B cell (primary cell): ENCODE measurements at regions not wholly inside any gene's neighbourhood (a gene's known extent, or its start where the extent isn't known, plus 50 kb on each side); places are given as distances from the start of the nearest gene placed in this dataset.

Source experiments
- ATAC-seq: fragments of 200-7000 bp; cut with Tn5 transposase; one replicate; pipeline ENCODE4 v1.10.0; 2021; ENCODE audit warnings: low read depth, mild to moderate bottlenecking, moderate number of reproducible peaks, moderate library complexity
- CTCF ChIA-PET: fragments of 350-600 bp; sonication (Branson Sonifier 250); formaldehyde crosslinking; loops from one replicate; lab custom pipeline; 2021; ENCODE audit warnings: antibody characterized with exemption, inconsistent platforms; lab: Charles Lee
- POLR2A ChIA-PET: fragments of 350-600 bp; sonication (Branson Sonifier 250); formaldehyde crosslinking; loops from one replicate; lab custom pipeline; 2021; ENCODE audit warnings: antibody characterized with exemption; lab: Charles Lee
- DNase-seq: peaks from one replicate; pipeline ENCODE4 v3.0.0; 2013
- H2AFZ ChIP-seq: 2 replicates; pipeline ENCODE4 v1.6.1; 2012; ENCODE audit warnings: mild to moderate bottlenecking, low read depth, low read length; ENCODE audit not compliant: insufficient read depth, poor library complexity, severe bottlenecking
- H3K27ac ChIP-seq, 2 donors: 1 replicate in 1 of 2; 2 replicates in 1 of 2; pipeline ENCODE4 v1.5.1; 2012 to 2013; ENCODE audit warnings: low read length in 2 of 2, mild to moderate bottlenecking in 2 of 2, moderate library complexity in 1 of 2
- H3K27me3 ChIP-seq, 4 experiments: fragments of 200-600 bp in 1 of 4; sonication (generic) in 1 of 4; replicated peaks in 1 of 4; 1 replicate in 2 of 4; 2 replicates in 2 of 4; pipeline versions ENCODE4 v1.6.1 to v1.7.0; 2013 to 2016; ENCODE audit warnings: low read length in 3 of 4, mild to moderate bottlenecking in 2 of 4, mixed read lengths in 1 of 4, moderate library complexity in 1 of 4; ENCODE audit not compliant: insufficient read depth in 4 of 4, control insufficient read depth in 3 of 4; ENCODE audit errors: control extremely low read depth in 1 of 4
- H3K36me3 ChIP-seq, 2 experiments: replicated peaks in 1 of 2; 1 replicate in 1 of 2; 2 replicates in 1 of 2; pipeline versions ENCODE4 v1.6.1 to v1.7.1; 2013; ENCODE audit warnings: low read length in 1 of 2; ENCODE audit not compliant: insufficient read depth in 2 of 2, control insufficient read depth in 1 of 2; ENCODE audit errors: control extremely low read depth in 1 of 2, extremely low read depth in 1 of 2
- H3K4me1 ChIP-seq, 2 donors: fragments of 200-600 bp in 1 of 2; sonication (generic) in 1 of 2; 1 replicate in 1 of 2; 2 replicates in 1 of 2; pipeline versions ENCODE4 v1.5.1 to v1.6.1; 2013 to 2017; ENCODE audit warnings: low read length in 2 of 2; ENCODE audit not compliant: control insufficient read depth in 2 of 2, insufficient read depth in 2 of 2
- H3K4me2 ChIP-seq: replicated peaks from 2 replicates; pipeline ENCODE3; 2012; ENCODE audit warnings: mild to moderate bottlenecking, low read depth, low read length; ENCODE audit not compliant: poor library complexity, severe bottlenecking
- H3K4me3 ChIP-seq, 5 experiments: fragments of 200-600 bp in 1 of 5; sonication (generic) in 1 of 5; 1 replicate in 3 of 5; 2 replicates in 2 of 5; pipeline versions ENCODE4 v1.5.1 to v1.7.0; 2011 to 2016; ENCODE audit warnings: low read length in 4 of 5, mild to moderate bottlenecking in 4 of 5, low read depth in 2 of 5, control low read depth in 1 of 5, moderate library complexity in 1 of 5; ENCODE audit not compliant: insufficient read depth in 1 of 5; ENCODE audit errors: control extremely low read depth in 1 of 5, extremely low read depth in 1 of 5
- H3K79me2 ChIP-seq: fragments of 200-600 bp; sonication (generic); one replicate; pipeline ENCODE4 v1.6.0; 2016; ENCODE audit warnings: low read length; ENCODE audit not compliant: control insufficient read depth, insufficient read depth
- H3K9ac ChIP-seq: fragments of 200-600 bp; sonication (generic); 2 replicates; pipeline ENCODE4 v1.6.1; 2017; ENCODE audit warnings: mild to moderate bottlenecking, low read length, moderate library complexity
- H3K9me3 ChIP-seq, 3 donors: one replicate each; pipeline versions ENCODE4 v1.6.1 to v1.7.1; 2013; ENCODE audit warnings: low read length in 2 of 3; ENCODE audit not compliant: control insufficient read depth in 2 of 3, insufficient read depth in 1 of 3; ENCODE audit errors: control extremely low read depth in 1 of 3
- H4K20me1 ChIP-seq: 2 replicates; pipeline ENCODE4 v1.6.0; 2012; ENCODE audit warnings: mild to moderate bottlenecking, low read length; ENCODE audit not compliant: insufficient read depth, control insufficient read depth, poor library complexity, severe bottlenecking
- H3K27ac Mint-ChIP-seq: one replicate; pipeline ENCODE4 v1.8.0; 2021; ENCODE audit warnings: mixed read lengths
- H3K27me3 Mint-ChIP-seq: one replicate; pipeline ENCODE4 v1.8.0; 2021; ENCODE audit warnings: mixed read lengths
- H3K4me1 Mint-ChIP-seq: one replicate; pipeline ENCODE4 v1.8.0; 2021; ENCODE audit warnings: mixed read lengths
- H3K4me3 Mint-ChIP-seq: one replicate; pipeline ENCODE4 v1.8.0; 2021; ENCODE audit warnings: mixed read lengths
- H3K9me3 Mint-ChIP-seq: one replicate; pipeline ENCODE4 v1.8.0; 2022; ENCODE audit warnings: mixed read lengths; ENCODE audit not compliant: insufficient read depth
- EZH2 ChIP-seq: IDR thresholded peaks from 2 replicates; pipeline ENCODE4 v1.6.1; 2012; ENCODE audit warnings: borderline replicate concordance, low read depth, mild to moderate bottlenecking, moderate library complexity, low read length; ENCODE audit not compliant: insufficient read depth, poor library complexity, severe bottlenecking
- WGBS: methylation state at CpG from one replicate; pipeline ENCODE4 v1.1.5; 2013; ENCODE audit warnings: missing lambda C conversion rate; ENCODE audit not compliant: insufficient coverage; 5-methylcytosine and 5-hydroxymethylcytosine counted together
- intact Hi-C: fragments of 100-400 bp; cut with micrococcal nuclease; formaldehyde crosslinking; loops from one replicate; pipeline ENCODE4 v1.10.0; 2022
- TF ChIP-seq, protein P1 (sequence below): fragments of 200-600 bp; IDR thresholded peaks from one replicate; pipeline ENCODE4 v1.8.0; 2022; ENCODE audit warnings: antibody characterized with exemption, mild to moderate bottlenecking

DNA sequence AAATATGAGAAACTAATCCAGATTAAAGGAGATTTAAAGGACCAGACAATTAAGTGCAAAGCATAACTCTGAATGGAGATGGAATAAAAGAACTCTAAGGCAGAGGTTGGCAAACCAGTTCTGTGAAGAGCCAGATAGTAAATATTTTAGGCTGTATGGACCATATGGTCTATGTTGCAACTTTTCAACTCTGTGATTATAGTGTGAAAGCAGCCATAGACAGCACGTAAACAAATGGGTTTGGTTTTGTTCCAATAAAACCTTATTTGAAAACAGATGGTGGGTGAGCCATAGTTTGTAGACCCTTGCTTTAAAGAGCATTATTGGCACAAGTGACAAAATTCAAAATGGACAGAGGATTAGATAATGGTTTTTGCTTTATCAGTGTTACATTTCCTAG lies 884.1 kb downstream of the CCSER2 start:
- H3K36me3 ChIP-seq: no peaks in the 10 kb centered on the region
- no peaks in the 10 kb centered on the region for H3K4me1 Mint-ChIP-seq
- DNase-seq (no peak), ATAC-seq (no peak)
- no peak overlapping the region for H3K4me3 ChIP-seq
- ChIA-PET POLR2A (no interaction called here), CTCF (no interaction called here)
- no peaks in the 10 kb centered on the region for H3K27me3 ChIP-seq
- H2AFZ ChIP-seq: no peak overlapping the region
- WGBS: 86% methylated on average over 1 of the region's 1 CpG
- H3K79me2 ChIP-seq: no peaks in the 10 kb centered on the region
- no peaks in the 10 kb centered on the region for H4K20me1 ChIP-seq
- H3K27ac Mint-ChIP-seq: no peak overlapping the region
- no peak overlapping the region for H3K4me2 ChIP-seq
- no peaks in the 10 kb centered on the region for H3K9me3 ChIP-seq
- no peak for TF ChIP-seq EZH2
- TF ChIP-seq, protein P1, sequence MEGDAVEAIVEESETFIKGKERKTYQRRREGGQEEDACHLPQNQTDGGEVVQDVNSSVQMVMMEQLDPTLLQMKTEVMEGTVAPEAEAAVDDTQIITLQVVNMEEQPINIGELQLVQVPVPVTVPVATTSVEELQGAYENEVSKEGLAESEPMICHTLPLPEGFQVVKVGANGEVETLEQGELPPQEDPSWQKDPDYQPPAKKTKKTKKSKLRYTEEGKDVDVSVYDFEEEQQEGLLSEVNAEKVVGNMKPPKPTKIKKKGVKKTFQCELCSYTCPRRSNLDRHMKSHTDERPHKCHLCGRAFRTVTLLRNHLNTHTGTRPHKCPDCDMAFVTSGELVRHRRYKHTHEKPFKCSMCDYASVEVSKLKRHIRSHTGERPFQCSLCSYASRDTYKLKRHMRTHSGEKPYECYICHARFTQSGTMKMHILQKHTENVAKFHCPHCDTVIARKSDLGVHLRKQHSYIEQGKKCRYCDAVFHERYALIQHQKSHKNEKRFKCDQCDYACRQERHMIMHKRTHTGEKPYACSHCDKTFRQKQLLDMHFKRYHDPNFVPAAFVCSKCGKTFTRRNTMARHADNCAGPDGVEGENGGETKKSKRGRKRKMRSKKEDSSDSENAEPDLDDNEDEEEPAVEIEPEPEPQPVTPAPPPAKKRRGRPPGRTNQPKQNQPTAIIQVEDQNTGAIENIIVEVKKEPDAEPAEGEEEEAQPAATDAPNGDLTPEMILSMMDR: no peak
- peaks cover 2% of the 10 kb centered on the region for H3K9me3 Mint-ChIP-seq
- H3K27ac ChIP-seq: no peak overlapping the region
- intact Hi-C loops: no loop called here
- no peak overlapping the region for H3K4me3 Mint-ChIP-seq
- no peaks in the 10 kb centered on the region for H3K27me3 Mint-ChIP-seq
- no peak overlapping the region for H3K9ac ChIP-seq
- no peaks in the 10 kb centered on the region for H3K4me1 ChIP-seq

DNA sequence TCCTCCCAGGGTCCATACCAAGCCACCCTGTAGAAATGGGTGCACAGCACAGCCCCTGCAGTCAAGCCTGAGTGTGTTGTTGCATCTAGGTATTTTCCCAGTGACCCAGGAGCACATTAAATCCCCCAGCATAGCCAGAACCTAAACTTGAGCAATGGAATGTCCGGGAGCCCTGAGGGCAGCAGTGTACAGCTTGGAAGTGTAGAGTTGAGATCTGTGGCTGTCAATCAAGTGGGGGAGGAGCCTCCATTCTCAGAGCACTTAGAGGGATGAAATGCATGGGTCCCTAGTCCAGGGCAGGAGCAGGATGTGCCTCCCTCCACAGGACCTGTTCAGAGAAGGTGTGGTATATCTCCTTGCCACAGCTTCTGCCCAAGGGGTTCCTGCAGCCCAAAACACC lies 885.1 kb downstream of the CCSER2 start:
- Histone ChIP-seq H3K9ac (no peak overlapping the region), H3K4me3 (no peak overlapping the region), H3K79me2 (no peaks in the 10 kb centered on the region), H3K36me3 (no peaks in the 10 kb centered on the region), H4K20me1 (no peaks in the 10 kb centered on the region), H3K27me3 (no peaks in the 10 kb centered on the region), H2AFZ (no peak overlapping the region), H3K4me1 (no peaks in the 10 kb centered on the region), H3K9me3 (peaks cover 0 to 2% (median 0%) of the 10 kb centered on the region in 3 donors), H3K4me2 (no peak overlapping the region), H3K27ac (no peak overlapping the region)
- no peak for ATAC-seq
- H3K4me3 Mint-ChIP-seq: no peak overlapping the region
- no peak for DNase-seq
- H3K4me1 Mint-ChIP-seq: no peaks in the 10 kb centered on the region
- H3K27me3 Mint-ChIP-seq: no peaks in the 10 kb centered on the region
- ChIA-PET POLR2A (no interaction called here), CTCF (no interaction called here)
- no peaks in the 10 kb centered on the region for H3K9me3 Mint-ChIP-seq
- intact Hi-C loops: no loop called here
- H3K27ac Mint-ChIP-seq: no peak overlapping the region
- no peak for TF ChIP-seq EZH2
- TF ChIP-seq, protein P1: no peak
- 71% methylated on average over 1 of the region's 1 CpG for WGBS
